ENCODE measurements at regions not wholly inside any gene's neighbourhood (a gene's known extent, or its start where the extent isn't known, plus 50 kb on each side); places are given as distances from the start of the nearest gene placed in this dataset.

DNA sequence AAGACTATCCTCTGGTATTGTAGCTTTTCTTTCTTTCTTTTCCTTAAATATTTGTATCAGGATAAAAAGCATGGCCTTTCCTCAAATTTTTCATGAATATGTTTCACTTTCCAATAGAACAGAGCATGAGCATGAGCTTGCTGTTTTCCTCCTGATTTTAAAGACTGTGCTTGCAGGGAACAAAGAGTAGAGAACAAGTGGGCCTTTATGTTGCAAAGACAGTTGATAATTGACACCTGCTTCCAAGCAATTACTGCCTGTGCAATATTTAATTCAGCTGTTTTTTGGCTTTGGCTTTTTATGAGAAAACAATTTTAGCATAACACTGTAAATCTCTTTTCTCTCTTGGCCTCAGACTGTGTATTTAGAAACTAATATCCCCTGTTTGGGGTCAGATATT is 263.6 kb upstream of the AZI2 start:
- Histone ChIP-seq H3K9me3 (no peaks in the 10 kb centered on the region), H3K36me3 (no peaks in the 10 kb centered on the region), H3K4me1 (no peaks in the 10 kb centered on the region), H3K27me3 (no peaks in the 10 kb centered on the region), H3K27ac (no peak overlapping the region), H3K4me3 (no peak overlapping the region)
- TF ChIP-seq EP300 (IDR thresholded peaks at IDR 0.05; ENCODE audit: low read depth) (no peak), POLR2A (IDR thresholded peaks at IDR 0.05) (no peak), POLR2AphosphoS5 (IDR thresholded peaks at IDR 0.05) (no peak), CTCF (IDR thresholded peaks at IDR 0.05) (no peak)
- no peak for DNase-seq
- in situ Hi-C loops (cut with MboI; ENCODE audit: low pct_ligation_motif_present in 1 of 4, low pct_unique_long_range_greater_than_20kb in 1 of 4, low sequenced_read_pairs in 3 of 4): no loop called here
- intact Hi-C loops (cut with DNase I; ENCODE audit: low total_unique reads): no loop called here

- Histone ChIP-seq H3K27me3 (no peaks in the 10 kb centered on the region), H3K4me1 (no peaks in the 10 kb centered on the region), H3K36me3 (no peaks in the 10 kb centered on the region), H3K9me3 (no peaks in the 10 kb centered on the region), H3K27ac (no peak overlapping the region), H3K4me3 (no peak overlapping the region)
- 87 to 100% methylated on average over 3 to 6 of the region's 6 CpGs for WGBS, 2 donors (ENCODE audit: low coverage in 1 of 2)
- in situ Hi-C loops (cut with MboI; ENCODE audit: low pct_ligation_motif_present in 1 of 4, low pct_unique_long_range_greater_than_20kb in 1 of 4, low sequenced_read_pairs in 3 of 4): no loop called here
- intact Hi-C loops (cut with DNase I; ENCODE audit: low total_unique reads): no loop called here
- no peak for DNase-seq
- TF ChIP-seq EP300 (IDR thresholded peaks at IDR 0.05; ENCODE audit: low read depth): no peak
- no peak for TF ChIP-seq POLR2AphosphoS5 (IDR thresholded peaks at IDR 0.05)
- no peak for TF ChIP-seq POLR2A (IDR thresholded peaks at IDR 0.05)
- TF ChIP-seq CTCF (IDR thresholded peaks at IDR 0.05): no peak
Observed at GRCh38 chr3:28613511-28614106, 265.0 kb upstream of the AZI2 start.

DNA sequence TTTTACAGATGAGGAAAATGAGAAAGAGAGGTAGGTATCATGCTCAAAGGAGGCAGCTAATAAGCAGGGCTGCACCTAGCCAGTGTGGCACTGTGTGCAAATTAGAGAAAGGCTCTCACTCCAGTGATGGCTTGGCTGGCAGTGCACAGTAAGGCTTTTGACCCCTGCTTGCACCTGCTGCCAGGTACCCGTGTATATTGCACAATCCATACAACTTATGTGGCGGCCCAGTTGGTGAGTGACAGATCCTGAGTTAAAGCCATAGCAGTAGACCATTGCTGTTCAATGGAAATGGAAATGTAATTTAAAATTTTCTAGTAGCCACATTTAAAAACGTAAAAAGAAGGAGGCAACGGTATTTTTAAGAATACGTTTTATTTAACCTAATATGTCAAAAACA is 266.4 kb upstream of the AZI2 start:
- no peaks in the 10 kb centered on the region for H3K9me3 ChIP-seq
- TF ChIP-seq EP300 (IDR thresholded peaks at IDR 0.05; ENCODE audit: low read depth) (no peak), POLR2AphosphoS5 (IDR thresholded peaks at IDR 0.05) (no peak), POLR2A (IDR thresholded peaks at IDR 0.05) (no peak), CTCF (IDR thresholded peaks at IDR 0.05) (no peak)
- no peaks in the 10 kb centered on the region for H3K27me3 ChIP-seq
- 78 to 84% methylated on average over 5 of the region's 5 CpGs for WGBS, 2 donors (ENCODE audit: low coverage in 1 of 2)
- no peak overlapping the region for H3K27ac ChIP-seq
- H3K4me3 ChIP-seq: no peak overlapping the region
- no peaks in the 10 kb centered on the region for H3K36me3 ChIP-seq
- no peak for DNase-seq
- H3K4me1 ChIP-seq: no peaks in the 10 kb centered on the region
- in situ Hi-C loops (cut with MboI; ENCODE audit: low pct_ligation_motif_present in 1 of 4, low pct_unique_long_range_greater_than_20kb in 1 of 4, low sequenced_read_pairs in 3 of 4): no loop called here
- intact Hi-C loops (cut with DNase I; ENCODE audit: low total_unique reads): no loop called here

- no peak overlapping the region for H3K27ac ChIP-seq
- intact Hi-C loops (cut with DNase I; ENCODE audit: low total_unique reads) (no loop called here), in situ Hi-C loops (cut with MboI; ENCODE audit: low pct_ligation_motif_present in 1 of 4, low pct_unique_long_range_greater_than_20kb in 1 of 4, low sequenced_read_pairs in 3 of 4) (no loop called here)
- WGBS, 2 donors (ENCODE audit: low coverage in 1 of 2): 69 to 71% methylated on average over 2 of the region's 2 CpGs
- no peaks in the 10 kb centered on the region for H3K27me3 ChIP-seq
- H3K4me3 ChIP-seq: no peak overlapping the region
- no peaks in the 10 kb centered on the region for H3K4me1 ChIP-seq
- no peaks in the 10 kb centered on the region for H3K36me3 ChIP-seq
- TF ChIP-seq POLR2AphosphoS5 (IDR thresholded peaks at IDR 0.05) (no peak), CTCF (IDR thresholded peaks at IDR 0.05) (no peak), EP300 (IDR thresholded peaks at IDR 0.05; ENCODE audit: low read depth) (no peak), POLR2A (IDR thresholded peaks at IDR 0.05) (no peak)
- no peaks in the 10 kb centered on the region for H3K9me3 ChIP-seq
- DNase-seq: no peak
Observed at GRCh38 chr3:28615971-28616370, 267.3 kb upstream of the AZI2 start.

All from transverse colon (tissue), 4 donors.